ENCODE measurements at regions not wholly inside any gene's neighbourhood (a gene's known extent, or its start where the extent isn't known, plus 50 kb on each side); places are given as distances from the start of the nearest gene placed in this dataset.

GRCh38 chr2:176656038-176656775, 387.0 kb downstream of the MTX2 start:
- H3K27me3 Mint-ChIP-seq, result peaks cover 47% of the 10 kb centered on the region
- peaks cover 9% of the 10 kb centered on the region for H3K4me1 Mint-ChIP-seq (ENCODE audit: unreplicated experiment)
- no peaks in the 10 kb centered on the region for H3K9me3 Mint-ChIP-seq
- H3K4me3 Mint-ChIP-seq, result no peak overlapping the region
- no peaks in the 10 kb centered on the region for H3K36me3 Mint-ChIP-seq
- H3K27ac Mint-ChIP-seq, result no peak overlapping the region
- no peak for DNase-seq (ENCODE audit: extremely low spot score, unreplicated experiment)
- no peak for TF ChIP-seq CTCF (conservative IDR thresholded peaks at IDR 0.05)

- TF ChIP-seq CTCF (conservative IDR thresholded peaks at IDR 0.05), result no peak
- Mint-ChIP-seq H3K4me1 (ENCODE audit: unreplicated experiment) (peaks cover 9% of the 10 kb centered on the region), H3K27ac (no peak overlapping the region), H3K36me3 (no peaks in the 10 kb centered on the region), H3K27me3 (peaks cover 47% of the 10 kb centered on the region), H3K9me3 (no peaks in the 10 kb centered on the region), H3K4me3 (no peak overlapping the region)
- DNase-seq (ENCODE audit: extremely low spot score, unreplicated experiment), result no peak
Observed at GRCh38 chr2:176656776-176657140, 387.5 kb downstream of the MTX2 start.

GRCh38 chr2:176657393-176657792, 388.2 kb downstream of the MTX2 start:
- DNase-seq (ENCODE audit: extremely low spot score, unreplicated experiment), result no peak
- Mint-ChIP-seq H3K9me3 (no peaks in the 10 kb centered on the region), H3K4me3 (no peak overlapping the region), H3K36me3 (no peaks in the 10 kb centered on the region), H3K27me3 (peaks cover 43% of the 10 kb centered on the region), H3K27ac (no peak overlapping the region), H3K4me1 (ENCODE audit: unreplicated experiment) (peaks cover 9% of the 10 kb centered on the region)
- no peak for TF ChIP-seq CTCF (conservative IDR thresholded peaks at IDR 0.05)

- Mint-ChIP-seq H3K27me3 (peaks cover 41% of the 10 kb centered on the region), H3K27ac (no peak overlapping the region), H3K4me1 (ENCODE audit: unreplicated experiment) (peaks cover 5% of the 10 kb centered on the region), H3K9me3 (no peaks in the 10 kb centered on the region), H3K36me3 (no peaks in the 10 kb centered on the region), H3K4me3 (no peak overlapping the region)
- no peak for TF ChIP-seq CTCF (conservative IDR thresholded peaks at IDR 0.05)
- no peak for DNase-seq (ENCODE audit: extremely low spot score, unreplicated experiment)
Observed at GRCh38 chr2:176658708-176659107, 389.5 kb downstream of the MTX2 start.

GRCh38 chr2:176662753-176663152, 393.5 kb downstream of the MTX2 start:
- H3K4me3 Mint-ChIP-seq, result no peak overlapping the region
- H3K27ac Mint-ChIP-seq, result no peak overlapping the region
- H3K36me3 Mint-ChIP-seq, result no peaks in the 10 kb centered on the region
- TF ChIP-seq CTCF (conservative IDR thresholded peaks at IDR 0.05), result no peak
- peaks cover 18% of the 10 kb centered on the region for H3K27me3 Mint-ChIP-seq
- no peak for DNase-seq (ENCODE audit: extremely low spot score, unreplicated experiment)
- no peaks in the 10 kb centered on the region for H3K9me3 Mint-ChIP-seq
- no peaks in the 10 kb centered on the region for H3K4me1 Mint-ChIP-seq (ENCODE audit: unreplicated experiment)

All from type B pancreatic cell (in vitro differentiated cells).